ENCODE measurements at regions not wholly inside any gene's neighbourhood (a gene's known extent, or its start where the extent isn't known, plus 50 kb on each side); places are given as distances from the start of the nearest gene placed in this dataset.
A peak's percentile ranks its signal among the peaks of the same experiment; 100 is the strongest.

- no peaks in the 10 kb centered on the region for H3K27me3 ChIP-seq
- DNase-seq: no peak
- no peaks in the 10 kb centered on the region for H3K36me3 ChIP-seq
- no peaks in the 10 kb centered on the region for H3K4me1 ChIP-seq
- intact Hi-C loops (cut with DNase I): no loop called here
- no peaks in the 10 kb centered on the region for H3K9me3 ChIP-seq
- TF ChIP-seq, protein P1, sequence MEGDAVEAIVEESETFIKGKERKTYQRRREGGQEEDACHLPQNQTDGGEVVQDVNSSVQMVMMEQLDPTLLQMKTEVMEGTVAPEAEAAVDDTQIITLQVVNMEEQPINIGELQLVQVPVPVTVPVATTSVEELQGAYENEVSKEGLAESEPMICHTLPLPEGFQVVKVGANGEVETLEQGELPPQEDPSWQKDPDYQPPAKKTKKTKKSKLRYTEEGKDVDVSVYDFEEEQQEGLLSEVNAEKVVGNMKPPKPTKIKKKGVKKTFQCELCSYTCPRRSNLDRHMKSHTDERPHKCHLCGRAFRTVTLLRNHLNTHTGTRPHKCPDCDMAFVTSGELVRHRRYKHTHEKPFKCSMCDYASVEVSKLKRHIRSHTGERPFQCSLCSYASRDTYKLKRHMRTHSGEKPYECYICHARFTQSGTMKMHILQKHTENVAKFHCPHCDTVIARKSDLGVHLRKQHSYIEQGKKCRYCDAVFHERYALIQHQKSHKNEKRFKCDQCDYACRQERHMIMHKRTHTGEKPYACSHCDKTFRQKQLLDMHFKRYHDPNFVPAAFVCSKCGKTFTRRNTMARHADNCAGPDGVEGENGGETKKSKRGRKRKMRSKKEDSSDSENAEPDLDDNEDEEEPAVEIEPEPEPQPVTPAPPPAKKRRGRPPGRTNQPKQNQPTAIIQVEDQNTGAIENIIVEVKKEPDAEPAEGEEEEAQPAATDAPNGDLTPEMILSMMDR (IDR thresholded peaks at IDR 0.05): no peak
- H3K4me3 ChIP-seq: no peak overlapping the region
- FAIRE-seq: no peak
- ATAC-seq: no peak
- no peak overlapping the region for H3K27ac ChIP-seq
- WGBS, 2 donors: 70 to 87% methylated on average over 2 of the region's 2 CpGs
Measured at GRCh38 chr15:36335224-36335623, 244.2 kb upstream of the CDIN1 start.

DNA sequence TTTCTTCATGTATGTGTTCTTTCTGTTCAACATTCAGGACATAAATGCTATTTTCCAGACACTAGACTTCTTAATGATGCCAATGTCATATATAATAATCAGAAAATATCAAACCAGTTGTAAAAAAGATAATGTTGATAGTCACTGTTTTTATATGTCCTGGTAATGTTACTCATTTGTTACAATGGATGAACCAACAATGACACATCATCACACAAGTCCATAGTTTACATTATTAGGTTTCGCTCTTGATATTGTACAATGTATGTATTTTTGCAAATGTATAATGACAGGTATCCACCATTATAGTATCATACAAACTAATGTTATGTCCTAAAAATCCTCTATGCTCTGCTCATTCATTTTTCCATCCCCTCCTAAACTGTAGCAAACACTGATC lies 243.8 kb upstream of the CDIN1 start:
- Histone ChIP-seq H3K4me3 (no peak overlapping the region), H3K36me3 (no peaks in the 10 kb centered on the region), H3K27ac (no peak overlapping the region), H3K9me3 (no peaks in the 10 kb centered on the region), H3K27me3 (no peaks in the 10 kb centered on the region), H3K4me1 (no peaks in the 10 kb centered on the region)
- FAIRE-seq: no peak
- TF ChIP-seq, protein P1 (IDR thresholded peaks at IDR 0.05): no peak
- DNase-seq: no peak
- WGBS, 2 donors: 94 to 99% methylated on average over 1 of the region's 1 CpG
- ATAC-seq: no peak
- intact Hi-C loops (cut with DNase I): no loop called here

DNA sequence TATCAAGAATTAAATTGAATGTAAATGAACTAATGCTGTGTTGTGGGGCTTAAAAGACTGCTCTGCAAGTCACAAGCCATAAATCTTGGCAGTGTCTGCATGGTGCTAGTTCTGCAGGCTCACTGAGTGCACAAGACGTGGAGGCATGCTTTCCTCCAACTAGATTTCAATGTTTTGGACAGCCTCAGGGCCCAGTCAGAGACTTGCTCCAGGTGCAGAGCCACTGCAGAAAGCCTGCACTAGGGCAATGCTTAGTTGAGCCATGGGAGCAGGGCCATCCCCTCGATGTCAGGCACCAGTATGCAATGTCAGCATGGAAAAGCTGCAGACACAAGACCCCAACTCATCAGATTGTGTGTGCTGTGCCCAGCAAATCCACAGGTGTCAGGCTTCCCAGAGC lies 234.5 kb upstream of the CDIN1 start:
- Histone ChIP-seq H3K4me1 (no peaks in the 10 kb centered on the region), H3K36me3 (no peaks in the 10 kb centered on the region), H3K27ac (no peak overlapping the region), H3K9me3 (no peaks in the 10 kb centered on the region), H3K27me3 (no peaks in the 10 kb centered on the region), H3K4me3 (no peak overlapping the region)
- no peak for FAIRE-seq
- TF ChIP-seq, protein P1 (IDR thresholded peaks at IDR 0.05): no peak
- WGBS, 2 donors: 72 to 81% methylated on average over 2 of the region's 2 CpGs
- intact Hi-C loops (cut with DNase I): no loop called here
- no peak for DNase-seq
- no peak for ATAC-seq

DNA sequence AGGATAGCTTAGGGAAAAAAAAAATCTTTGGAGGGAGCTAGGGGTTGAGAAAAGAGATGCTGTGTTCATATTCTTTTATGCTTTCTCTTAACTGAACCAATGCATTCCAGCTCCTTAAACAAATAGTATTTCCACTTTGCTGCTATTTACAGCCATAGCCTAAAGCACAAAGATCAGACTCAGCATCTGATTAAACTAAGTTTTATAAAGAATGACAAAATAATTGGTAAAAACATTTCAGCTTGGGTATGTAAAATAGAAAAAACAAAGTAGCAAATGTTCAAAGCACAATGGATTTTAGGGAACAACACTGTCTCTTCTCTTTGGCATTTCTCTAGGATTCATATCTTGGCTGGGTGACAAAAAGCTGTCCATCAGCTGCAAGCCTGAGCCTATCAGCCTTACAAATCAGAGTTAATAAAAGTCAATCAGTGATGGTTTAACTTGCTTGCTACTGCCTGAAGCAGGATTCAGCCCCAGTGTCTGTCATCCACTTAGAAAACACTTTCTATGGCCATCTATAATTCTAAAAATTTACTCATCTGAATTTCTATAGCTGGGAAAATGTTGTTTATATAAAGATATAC lies 232.1 kb upstream of the CDIN1 start:
- no peaks in the 10 kb centered on the region for H3K4me1 ChIP-seq
- TF ChIP-seq, protein P1 (IDR thresholded peaks at IDR 0.05): no peak
- no peaks in the 10 kb centered on the region for H3K27me3 ChIP-seq
- ATAC-seq (peak in 3 of 4 donors; percentile 38 to 74 (median 42)), DNase-seq (no peak), FAIRE-seq (no peak)
- H3K27ac ChIP-seq: no peak overlapping the region
- no peak overlapping the region for H3K4me3 ChIP-seq
- no peaks in the 10 kb centered on the region for H3K9me3 ChIP-seq
- intact Hi-C loops (cut with DNase I): no loop called here
- H3K36me3 ChIP-seq: no peaks in the 10 kb centered on the region

- WGBS, 2 donors: 20 to 33% methylated on average over 4 of the region's 4 CpGs
- DNase-seq (no peak), ATAC-seq (no peak), FAIRE-seq (no peak)
- Histone ChIP-seq H3K36me3 (no peaks in the 10 kb centered on the region), H3K9me3 (no peaks in the 10 kb centered on the region), H3K4me1 (no peaks in the 10 kb centered on the region), H3K27me3 (no peaks in the 10 kb centered on the region), H3K27ac (no peak overlapping the region), H3K4me3 (no peak overlapping the region)
- intact Hi-C loops (cut with DNase I): no loop called here
- TF ChIP-seq, protein P1 (IDR thresholded peaks at IDR 0.05): no peak
Measured at GRCh38 chr15:36356466-36356865, 223.0 kb upstream of the CDIN1 start.

Data from pancreas (tissue), 10 donors.